Right atrium auricular region (tissue), 2 donors: ENCODE measurements at regions not wholly inside any gene's neighbourhood (a gene's known extent, or its start where the extent isn't known, plus 50 kb on each side); places are given as distances from the start of the nearest gene placed in this dataset.

ENCODE experiments used
- DNase-seq: peaks from one replicate; pipeline ENCODE4 v3.0.0-alpha.2; 2019; ENCODE audit warnings: low spot score
- H3K27ac ChIP-seq, 2 donors: fragments of 200-600 bp; sonication (generic); 1 replicate in 1 of 2; 2 replicates in 1 of 2; pipeline ENCODE4 v1.5.1; 2016 to 2019
- H3K27me3 ChIP-seq, 2 donors: fragments of 200-600 bp; sonication (generic); one replicate each; pipeline versions ENCODE4 v1.5.1 to v1.6.0; 2017 to 2019
- H3K36me3 ChIP-seq: fragments of 200-600 bp; sonication (generic); one replicate; pipeline ENCODE4 v1.5.1; 2016
- H3K4me1 ChIP-seq, 2 donors: fragments of 200-600 bp; sonication (generic); one replicate each; pipeline versions ENCODE4 v1.5.1 to v1.6.0; 2017 to 2019
- H3K4me3 ChIP-seq, 2 donors: fragments of 200-600 bp; sonication (generic); 1 replicate in 1 of 2; 2 replicates in 1 of 2; pipeline ENCODE4 v1.5.1; 2017 to 2019; ENCODE audit warnings: mild to moderate bottlenecking in 1 of 2, moderate library complexity in 1 of 2
- H3K9me3 ChIP-seq, 2 donors: fragments of 200-600 bp; sonication (generic); one replicate each; pipeline ENCODE4 v1.5.1; 2019
- CTCF ChIP-seq, 2 donors: fragments of 200-600 bp; sonication (generic); IDR thresholded peaks; one replicate each; pipeline ENCODE4 v1.5.1; 2019; ENCODE audit warnings: antibody characterized with exemption in 2 of 2

DNA sequence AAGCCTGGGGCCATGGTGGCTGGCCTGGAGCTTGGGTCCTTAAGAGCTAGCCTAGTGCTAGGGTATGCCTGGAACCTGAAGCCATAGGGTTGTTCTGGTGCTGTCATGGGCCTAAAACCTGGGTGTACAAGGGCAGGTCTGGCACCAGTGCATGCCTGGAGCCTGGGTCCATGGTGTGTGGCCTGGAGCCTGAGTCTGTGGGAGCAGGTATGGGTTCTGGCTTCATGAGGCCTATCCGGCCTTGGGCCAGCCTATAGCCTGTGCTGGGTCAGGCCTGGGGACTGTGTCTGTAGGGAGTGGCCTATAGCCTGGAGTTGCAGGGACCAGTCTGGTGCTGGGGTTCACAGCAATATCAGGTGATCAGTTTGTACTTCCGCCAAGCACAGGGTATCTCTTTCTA lies 347.2 kb upstream of the MEF2C start:
- no peak for TF ChIP-seq CTCF (IDR thresholded peaks at IDR 0.05)
- H3K4me3 ChIP-seq: no peak overlapping the region
- no peaks in the 10 kb centered on the region for H3K27me3 ChIP-seq
- H3K27ac ChIP-seq: no peak overlapping the region
- DNase-seq: no peak
- H3K36me3 ChIP-seq: no peaks in the 10 kb centered on the region
- no peaks in the 10 kb centered on the region for H3K9me3 ChIP-seq
- H3K4me1 ChIP-seq: no peaks in the 10 kb centered on the region

DNA sequence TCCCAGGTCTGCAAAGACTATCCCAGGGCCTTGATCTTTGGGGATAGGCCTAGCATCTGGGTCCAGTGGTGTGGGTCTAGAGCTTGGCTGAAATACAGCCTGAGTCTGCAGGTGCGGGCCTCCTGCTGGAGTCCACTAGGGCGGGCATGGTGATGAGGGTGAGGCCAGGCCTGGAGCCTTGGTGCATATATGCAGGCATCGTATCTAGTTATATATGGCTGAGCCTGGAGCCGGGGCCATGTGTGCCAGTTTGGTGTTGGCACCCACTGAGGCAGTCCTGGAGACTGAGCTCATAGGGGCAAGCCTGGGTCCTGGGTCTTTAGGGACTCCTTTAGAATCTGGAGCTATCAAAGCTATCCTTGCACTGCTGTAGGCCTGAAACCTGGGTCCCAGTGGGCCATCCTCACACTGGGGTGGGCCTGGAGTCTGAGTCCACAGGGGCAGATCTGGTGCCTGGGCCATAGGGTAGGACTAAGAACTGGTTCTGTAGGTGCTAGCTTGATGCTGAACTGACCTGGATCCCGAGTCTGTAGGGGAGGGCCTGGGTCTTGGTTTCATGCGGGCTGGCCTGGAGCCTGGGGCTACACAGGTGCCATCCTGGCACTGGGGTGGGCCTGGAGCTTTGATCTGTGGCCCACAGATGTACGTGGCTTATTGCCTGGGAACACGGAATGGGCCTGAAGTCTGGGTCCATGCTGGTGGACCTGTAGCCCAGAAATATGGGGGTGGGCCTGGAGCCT lies 346.5 kb upstream of the MEF2C start:
- DNase-seq: no peak
- H3K9me3 ChIP-seq: no peaks in the 10 kb centered on the region
- no peaks in the 10 kb centered on the region for H3K36me3 ChIP-seq
- H3K4me1 ChIP-seq: no peaks in the 10 kb centered on the region
- H3K27ac ChIP-seq: no peak overlapping the region
- TF ChIP-seq CTCF (IDR thresholded peaks at IDR 0.05): no peak
- no peaks in the 10 kb centered on the region for H3K27me3 ChIP-seq
- H3K4me3 ChIP-seq: no peak overlapping the region

GRCh38 chr5:89228355-89228754 lies 345.4 kb upstream of the MEF2C start:
- no peak overlapping the region for H3K4me3 ChIP-seq
- TF ChIP-seq CTCF (IDR thresholded peaks at IDR 0.05): no peak
- no peaks in the 10 kb centered on the region for H3K4me1 ChIP-seq
- no peaks in the 10 kb centered on the region for H3K36me3 ChIP-seq
- no peak overlapping the region for H3K27ac ChIP-seq
- H3K27me3 ChIP-seq: no peaks in the 10 kb centered on the region
- DNase-seq: no peak
- H3K9me3 ChIP-seq: no peaks in the 10 kb centered on the region

GRCh38 chr5:89218364-89218763 lies 335.4 kb upstream of the MEF2C start:
- H3K9me3 ChIP-seq: no peaks in the 10 kb centered on the region
- H3K4me3 ChIP-seq: no peak overlapping the region
- no peak overlapping the region for H3K27ac ChIP-seq
- no peak for TF ChIP-seq CTCF (IDR thresholded peaks at IDR 0.05)
- no peak for DNase-seq
- no peaks in the 10 kb centered on the region for H3K36me3 ChIP-seq
- H3K4me1 ChIP-seq: no peaks in the 10 kb centered on the region
- H3K27me3 ChIP-seq: no peaks in the 10 kb centered on the region

GRCh38 chr5:89216606-89217005 lies 333.6 kb upstream of the MEF2C start:
- no peaks in the 10 kb centered on the region for H3K9me3 ChIP-seq
- no peak for TF ChIP-seq CTCF (IDR thresholded peaks at IDR 0.05)
- DNase-seq: no peak
- no peaks in the 10 kb centered on the region for H3K4me1 ChIP-seq
- H3K27me3 ChIP-seq: no peaks in the 10 kb centered on the region
- H3K27ac ChIP-seq: no peak overlapping the region
- no peak overlapping the region for H3K4me3 ChIP-seq
- no peaks in the 10 kb centered on the region for H3K36me3 ChIP-seq

DNA sequence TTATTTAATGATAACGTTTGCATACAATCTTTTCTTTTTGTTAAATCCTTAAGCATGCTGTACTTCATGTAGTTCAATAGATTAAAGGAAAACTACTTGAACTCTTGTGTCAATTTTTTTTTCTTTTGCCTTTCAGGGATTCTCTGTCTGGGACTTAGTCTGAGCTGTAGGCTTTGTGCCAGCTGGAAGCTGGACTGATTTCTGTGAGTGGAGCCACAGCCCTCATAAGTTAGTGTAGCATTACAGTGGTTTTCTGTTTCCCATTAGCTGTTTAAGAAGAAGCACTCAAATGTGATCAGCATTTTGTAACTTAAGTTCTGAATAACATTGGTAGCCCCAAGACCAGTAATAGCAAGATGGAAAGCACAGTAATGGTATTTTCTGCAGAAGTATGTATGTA lies 330.6 kb upstream of the MEF2C start:
- Histone ChIP-seq H3K4me1 (no peaks in the 10 kb centered on the region), H3K27ac (no peak overlapping the region), H3K27me3 (no peaks in the 10 kb centered on the region), H3K9me3 (no peaks in the 10 kb centered on the region), H3K36me3 (no peaks in the 10 kb centered on the region), H3K4me3 (no peak overlapping the region)
- DNase-seq: no peak
- TF ChIP-seq CTCF (IDR thresholded peaks at IDR 0.05): no peak
